Hindlimb muscle (tissue), 1 donor: ENCODE measurements at regions not wholly inside any gene's neighbourhood (a gene's known extent, or its start where the extent isn't known, plus 50 kb on each side); places are given as distances from the start of the nearest gene placed in this dataset.

Experiments
- DNase-seq: peaks from one replicate; pipeline ENCODE4 v3.0.0-alpha.2; 2013

- DNase-seq = no peak
These were observed 49.9 kb upstream of the TENM3 start for GRCh38 chr4:182193311-182193710.
